Neural cell (in vitro differentiated cells): ENCODE measurements at regions not wholly inside any gene's neighbourhood (a gene's known extent, or its start where the extent isn't known, plus 50 kb on each side); places are given as distances from the start of the nearest gene placed in this dataset.

Experiments used
- H2AFZ ChIP-seq: fragments of 200-600, 300-800 bp; sonication (generic), shearing (Covaris generic); 2 replicates; pipeline ENCODE4 v1.6.0; 2014; ENCODE audit warnings: low read depth, mild to moderate bottlenecking, antibody characterized with exemption, low read length, moderate library complexity
- H3F3A ChIP-seq: fragments of 200-600 bp; shearing (Covaris generic); 2 replicates; pipeline ENCODE4 v1.6.1; 2016; ENCODE audit warnings: mild to moderate bottlenecking, moderate library complexity, mixed read lengths, antibody characterized with exemption, low read length; ENCODE audit not compliant: insufficient read depth, poor library complexity, severe bottlenecking
- H3K27ac ChIP-seq: fragments of 200-600, 300-800 bp; sonication (generic), shearing (Covaris generic); 2 replicates; pipeline ENCODE4 v1.5.1; 2014; ENCODE audit warnings: mild to moderate bottlenecking, low read length, moderate library complexity
- H3K27me3 ChIP-seq: fragments of 300-800, 200-600 bp; sonication (generic), shearing (Covaris generic); 2 replicates; pipeline ENCODE4 v1.6.0; 2014; ENCODE audit warnings: mild to moderate bottlenecking, low read depth, low read length, moderate library complexity; ENCODE audit not compliant: insufficient read depth
- H3K36me3 ChIP-seq: fragments of 300-800, 200-600 bp; sonication (generic), shearing (Covaris generic); 2 replicates; pipeline ENCODE4 v1.5.1; 2014; ENCODE audit warnings: mild to moderate bottlenecking, antibody characterized with exemption, low read length, moderate library complexity; ENCODE audit not compliant: insufficient read depth
- H3K4me2 ChIP-seq: fragments of 300-800, 200-600 bp; sonication (generic), shearing (Covaris generic); 2 replicates; pipeline ENCODE4 v1.6.0; 2014; ENCODE audit warnings: mild to moderate bottlenecking, low read length
- H3K4me3 ChIP-seq: fragments of 300-800, 200-600 bp; sonication (generic), shearing (Covaris generic); 2 replicates; pipeline ENCODE4 v1.5.1; 2014; ENCODE audit warnings: mild to moderate bottlenecking, low read length, moderate library complexity
- H3K79me2 ChIP-seq: fragments of 200-600 bp; shearing (Covaris generic); replicated peaks from 2 replicates; pipeline ENCODE4 v1.6.0; 2014; ENCODE audit warnings: mild to moderate bottlenecking, low read length, moderate library complexity; ENCODE audit not compliant: insufficient read depth
- H3K9ac ChIP-seq: fragments of 300-800, 200-600 bp; sonication (generic), shearing (Covaris generic); 2 replicates; pipeline ENCODE4 v1.6.1; 2016; ENCODE audit warnings: mild to moderate bottlenecking, low read length, mixed read lengths
- H3K9me2 ChIP-seq: fragments of 200-600 bp; shearing (Covaris generic); 2 replicates; pipeline ENCODE4 v1.6.1; 2016; ENCODE audit warnings: mild to moderate bottlenecking, low read length, mixed read lengths; ENCODE audit not compliant: insufficient read depth
- H3K9me3 ChIP-seq: fragments of 200-600, 300-800 bp; sonication (generic), shearing (Covaris generic); 2 replicates; pipeline ENCODE4 v1.6.1; 2016; ENCODE audit warnings: mild to moderate bottlenecking, mixed run types, low read length, moderate library complexity, mixed read lengths
- H4K20me1 ChIP-seq: fragments of 200-600 bp; shearing (Covaris generic); 2 replicates; pipeline ENCODE4 v1.6.1; 2016; ENCODE audit warnings: mild to moderate bottlenecking, mixed run types; ENCODE audit not compliant: insufficient read depth
- CTCF ChIP-seq: fragments of 450-650 bp; IDR thresholded peaks from 2 replicates; pipeline ENCODE4 v1.5.1; 2014; ENCODE audit warnings: antibody characterized with exemption, mild to moderate bottlenecking, moderate library complexity; ENCODE audit not compliant: poor library complexity, severe bottlenecking
- EP300 ChIP-seq: fragments of 450-650 bp; conservative IDR thresholded peaks from 2 replicates; pipeline ENCODE4 v1.6.1; 2014; ENCODE audit warnings: antibody characterized with exemption, mild to moderate bottlenecking, moderate library complexity; ENCODE audit not compliant: poor library complexity, severe bottlenecking
- EZH2 ChIP-seq: fragments of 200-600, 300-800 bp; shearing (Covaris generic), sonication (generic); IDR thresholded peaks from 2 replicates; pipeline ENCODE4 v1.6.1; 2014; ENCODE audit warnings: antibody characterized with exemption, low read length, borderline replicate concordance, mild to moderate bottlenecking; ENCODE audit not compliant: insufficient read depth, poor library complexity, severe bottlenecking
- MXI1 ChIP-seq: fragments of 450-650 bp; conservative IDR thresholded peaks from 2 replicates; pipeline ENCODE4 v1.6.1; 2014; ENCODE audit warnings: antibody characterized with exemption, mild to moderate bottlenecking; ENCODE audit not compliant: poor library complexity, severe bottlenecking
- POLR2AphosphoS5 ChIP-seq: IDR thresholded peaks from 2 replicates; pipeline ENCODE4 v1.6.1; 2012
- RAD21 ChIP-seq: fragments of 450-650 bp; conservative IDR thresholded peaks from 2 replicates; pipeline ENCODE4 v1.6.1; 2014; ENCODE audit warnings: antibody characterized with exemption, mild to moderate bottlenecking, moderate library complexity
- REST ChIP-seq: IDR thresholded peaks from 2 replicates; pipeline ENCODE4 v1.6.1; 2012; ENCODE audit warnings: borderline replicate concordance
- SMC3 ChIP-seq: fragments of 450-650 bp; conservative IDR thresholded peaks from 2 replicates; pipeline ENCODE4 v1.6.1; 2014; ENCODE audit warnings: antibody characterized with exemption, mild to moderate bottlenecking, moderate library complexity; ENCODE audit not compliant: poor library complexity
- TAF1 ChIP-seq: IDR thresholded peaks from 2 replicates; pipeline ENCODE4 v1.6.1; 2012; ENCODE audit warnings: low read depth

DNA sequence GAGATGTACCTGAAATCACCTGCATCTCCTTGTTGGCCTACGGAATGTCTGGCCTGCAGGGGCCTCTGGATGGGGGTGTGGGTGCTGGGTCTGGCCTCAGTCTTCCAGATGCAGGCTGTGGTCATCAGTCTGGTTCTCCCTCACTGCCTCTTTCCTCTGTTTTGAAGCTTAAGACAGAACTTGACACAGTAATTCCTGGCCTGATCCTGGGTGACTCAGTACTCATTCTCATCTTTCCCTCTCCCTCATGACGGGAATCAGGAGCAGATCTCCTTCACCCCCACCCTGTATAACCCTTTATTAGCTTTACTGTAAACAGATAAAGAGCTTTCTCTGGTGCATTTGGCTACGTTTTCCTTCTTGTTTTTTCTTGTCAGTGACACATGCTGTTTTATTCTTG is 89.3 kb upstream of the ADAMTS16 start:
- Histone ChIP-seq H2AFZ (no peak overlapping the region), H3K9me3 (no peaks in the 10 kb centered on the region), H3K36me3 (no peaks in the 10 kb centered on the region), H3K4me2 (no peak overlapping the region), H3K27ac (no peak overlapping the region), H3K79me2 (no peaks in the 10 kb centered on the region), H3K4me3 (no peak overlapping the region), H3K9me2 (no peaks in the 10 kb centered on the region), H3K27me3 (no peaks in the 10 kb centered on the region), H3K9ac (no peak overlapping the region), H4K20me1 (no peaks in the 10 kb centered on the region), H3F3A (no peaks in the 10 kb centered on the region)
- TF ChIP-seq REST (no peak), POLR2AphosphoS5 (no peak), SMC3 (no peak), RAD21 (no peak), EP300 (no peak), EZH2 (no peak), MXI1 (no peak), CTCF (no peak), TAF1 (no peak)

DNA sequence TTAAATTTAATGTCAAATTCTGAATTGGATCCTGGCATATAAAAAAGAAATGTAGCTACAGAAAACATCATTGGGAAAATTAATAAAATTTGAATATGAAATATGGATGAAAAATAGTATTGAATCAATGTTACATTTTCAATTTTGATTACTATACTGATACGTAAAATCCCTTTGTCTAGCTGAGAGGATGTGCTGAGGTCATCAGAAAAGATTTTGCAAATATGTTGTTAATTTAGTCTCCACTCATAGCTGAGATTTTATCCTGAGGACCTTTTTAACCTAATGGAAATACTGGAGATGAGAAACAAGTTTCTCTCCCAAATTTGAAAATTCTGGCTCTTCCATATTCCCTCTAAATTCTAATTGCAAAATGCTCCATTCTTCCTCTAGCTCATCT is 84.4 kb upstream of the ADAMTS16 start:
- Histone ChIP-seq H3F3A (no peaks in the 10 kb centered on the region), H3K79me2 (no peaks in the 10 kb centered on the region), H4K20me1 (no peaks in the 10 kb centered on the region), H3K9ac (no peak overlapping the region), H3K27me3 (no peaks in the 10 kb centered on the region), H3K36me3 (no peaks in the 10 kb centered on the region), H3K27ac (no peak overlapping the region), H2AFZ (no peak overlapping the region), H3K9me3 (no peaks in the 10 kb centered on the region), H3K4me2 (no peak overlapping the region), H3K9me2 (no peaks in the 10 kb centered on the region), H3K4me3 (no peak overlapping the region)
- no peak for TF ChIP-seq EP300
- no peak for TF ChIP-seq POLR2AphosphoS5
- no peak for TF ChIP-seq RAD21
- no peak for TF ChIP-seq TAF1
- TF ChIP-seq MXI1 = no peak
- TF ChIP-seq EZH2 = no peak
- no peak for TF ChIP-seq REST
- TF ChIP-seq CTCF = no peak
- TF ChIP-seq SMC3 = no peak
